ENCODE measurements at regions not wholly inside any gene's neighbourhood (a gene's known extent, or its start where the extent isn't known, plus 50 kb on each side); places are given as distances from the start of the nearest gene placed in this dataset.

- no peak for TF ChIP-seq CTCF (IDR thresholded peaks at IDR 0.05 in 4 of 5, conservative IDR thresholded peaks at IDR 0.05 in 1 of 5)
- no peak for TF ChIP-seq POLR2A (IDR thresholded peaks at IDR 0.05)
Measured at GRCh38 chr11:86143087-86144030, 74.5 kb upstream of the PICALM start.

All from gastrocnemius medialis (tissue), 4 donors.